GM19043 (cell line): ENCODE measurements at regions not wholly inside any gene's neighbourhood (a gene's known extent, or its start where the extent isn't known, plus 50 kb on each side); places are given as distances from the start of the nearest gene placed in this dataset.

Experiments
- ATAC-seq: cut with Tn5 transposase; IDR thresholded peaks from one replicate; pipeline ENCODE4 v1.9.1; 2021; ENCODE audit warnings: low read depth; ENCODE audit not compliant: unreplicated experiment

GRCh38 chr13:106797081-106797640 lies 229.2 kb upstream of the ARGLU1 start:
- ATAC-seq = no peak

- ATAC-seq = no peak
Measured at GRCh38 chr13:106796280-106797047, 228.5 kb upstream of the ARGLU1 start.

DNA sequence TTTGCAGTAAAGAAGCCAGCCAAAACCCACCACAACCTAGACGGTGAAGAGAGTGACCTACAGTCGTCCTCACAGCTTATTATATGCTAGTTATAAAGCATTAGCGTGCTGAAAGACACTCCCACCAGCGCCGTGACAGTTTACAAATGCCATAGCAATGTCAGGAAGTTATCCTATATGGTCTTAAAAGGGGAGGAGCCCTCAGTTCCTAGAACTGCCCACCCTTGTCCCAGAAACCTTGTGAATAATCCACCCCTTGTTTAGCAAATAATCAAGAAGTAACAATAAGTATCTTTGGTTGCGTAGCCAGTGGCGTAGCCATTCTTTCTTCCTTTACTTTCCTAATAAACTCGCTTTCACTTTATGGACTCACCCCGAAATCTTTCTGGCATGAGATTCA lies 227.9 kb upstream of the ARGLU1 start:
- ATAC-seq = no peak

GRCh38 chr13:106794117-106794516 lies 226.2 kb upstream of the ARGLU1 start:
- no peak for ATAC-seq

GRCh38 chr13:106789911-106790310 lies 222.0 kb upstream of the ARGLU1 start:
- no peak for ATAC-seq

DNA sequence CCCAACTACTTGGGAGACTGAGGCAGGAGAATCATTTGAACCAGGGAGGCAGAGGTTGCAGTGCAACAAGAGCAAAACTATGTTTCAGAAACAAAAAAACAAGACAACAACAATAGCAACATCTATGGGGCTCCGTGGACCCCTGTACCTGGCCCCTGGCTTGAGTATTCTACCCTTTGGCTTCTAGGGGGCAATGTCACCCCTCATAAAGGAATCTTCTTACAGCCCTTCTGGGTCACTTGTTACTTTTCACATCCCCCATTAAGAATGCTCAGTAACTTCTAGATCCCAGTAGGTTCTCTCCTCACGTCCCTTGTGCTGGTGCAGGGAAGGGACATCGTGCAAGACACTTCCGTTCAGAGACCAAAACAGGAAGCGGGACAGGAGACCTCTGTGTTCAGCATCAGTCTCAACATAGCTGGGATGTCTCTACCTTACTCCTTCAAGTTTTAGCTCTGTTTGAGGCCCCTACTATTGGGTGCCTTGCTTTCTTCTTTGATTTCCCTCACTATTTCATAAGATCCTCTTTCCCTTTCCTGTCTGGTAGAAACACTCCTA lies 218.1 kb upstream of the ARGLU1 start:
- no peak for ATAC-seq

GRCh38 chr13:106774621-106775020 lies 206.7 kb upstream of the ARGLU1 start:
- ATAC-seq = no peak

- ATAC-seq = no peak
Measured at GRCh38 chr13:106772006-106772601, 204.2 kb upstream of the ARGLU1 start.

DNA sequence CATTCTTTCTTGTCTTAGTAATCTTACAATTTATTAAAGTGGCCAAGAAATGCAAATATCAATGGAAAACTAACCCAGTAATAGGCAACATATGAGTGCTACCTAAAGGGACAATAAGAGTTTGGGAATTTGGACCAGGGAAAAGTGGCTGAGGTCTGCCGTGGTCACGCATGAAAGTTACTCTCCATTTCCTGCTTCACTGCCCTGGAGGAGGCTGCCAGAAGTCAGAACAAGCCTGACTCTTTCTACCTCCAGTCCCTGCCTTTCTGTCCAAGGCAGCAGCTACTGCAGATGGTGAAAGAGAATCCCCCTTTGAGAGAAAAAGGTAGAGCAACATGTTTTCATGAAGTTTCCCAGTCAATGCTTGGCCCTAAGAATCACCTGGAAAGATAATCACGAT lies 201.1 kb upstream of the ARGLU1 start:
- no peak for ATAC-seq

- no peak for ATAC-seq
Measured at GRCh38 chr13:106762708-106763107, 194.8 kb upstream of the ARGLU1 start.

DNA sequence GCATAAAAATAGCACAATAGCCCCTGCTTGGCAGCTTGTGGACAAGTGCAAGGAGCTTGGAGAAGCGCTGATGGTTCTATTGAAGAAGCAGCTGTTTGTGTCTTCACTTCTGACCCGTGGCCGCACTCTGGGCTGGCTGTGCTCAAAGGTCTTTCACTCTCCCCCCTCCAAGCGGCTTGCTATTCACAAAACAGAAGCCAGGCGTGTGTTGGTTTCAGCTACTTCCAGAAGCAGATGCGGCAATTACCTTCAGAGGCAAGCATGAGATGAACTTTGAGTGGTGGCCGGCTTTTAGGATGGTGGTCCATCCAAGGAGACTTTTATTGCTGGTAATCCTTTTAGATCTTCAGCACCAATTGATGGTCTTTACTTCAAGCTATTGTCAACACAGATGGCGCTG lies 188.5 kb upstream of the ARGLU1 start:
- ATAC-seq = no peak

GRCh38 chr13:106755542-106755941 lies 187.6 kb upstream of the ARGLU1 start:
- ATAC-seq = no peak

DNA sequence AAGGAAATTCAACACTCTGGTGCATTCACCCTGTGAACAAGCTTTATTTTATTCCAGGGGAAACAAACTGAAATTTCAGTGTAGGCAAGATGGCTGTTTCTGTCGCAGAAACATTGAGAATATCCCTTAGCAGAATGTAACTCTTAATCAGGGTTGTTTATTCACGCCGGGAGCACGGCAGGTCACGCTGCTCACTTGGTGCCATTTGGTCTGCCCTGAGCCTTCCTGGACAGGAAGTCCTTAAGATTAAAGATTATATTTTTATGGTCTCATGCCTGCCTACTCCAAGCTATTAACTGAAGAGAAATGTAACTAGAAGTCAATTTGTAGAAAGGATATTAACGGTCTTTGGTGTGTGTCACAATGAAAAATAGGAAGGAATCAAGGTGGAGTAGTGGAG lies 185.3 kb upstream of the ARGLU1 start:
- ATAC-seq = no peak

GRCh38 chr13:106752584-106753170 lies 184.7 kb upstream of the ARGLU1 start:
- no peak for ATAC-seq

GRCh38 chr13:106748785-106749184 lies 180.8 kb upstream of the ARGLU1 start:
- no peak for ATAC-seq

DNA sequence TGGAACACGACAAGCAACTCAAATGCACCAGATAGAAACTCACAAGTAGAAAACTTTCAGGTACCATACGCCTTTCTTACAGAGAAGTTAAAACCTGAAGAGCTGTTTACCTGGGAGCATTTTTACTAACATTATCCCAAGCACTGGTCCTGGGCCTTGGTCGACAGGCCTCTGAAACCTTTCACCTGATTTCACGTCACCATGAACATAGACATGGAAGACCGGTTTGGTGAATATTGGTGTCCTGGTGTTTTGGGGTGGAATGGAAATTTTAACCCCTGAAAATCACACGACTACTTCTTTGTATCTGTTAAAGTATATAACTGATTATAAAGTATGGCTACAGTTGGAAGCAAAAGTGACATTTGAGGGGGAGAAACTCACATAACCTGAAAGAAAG lies 176.6 kb upstream of the ARGLU1 start:
- no peak for ATAC-seq

- ATAC-seq = no peak
Measured at GRCh38 chr13:106738186-106738678, 170.3 kb upstream of the ARGLU1 start.

DNA sequence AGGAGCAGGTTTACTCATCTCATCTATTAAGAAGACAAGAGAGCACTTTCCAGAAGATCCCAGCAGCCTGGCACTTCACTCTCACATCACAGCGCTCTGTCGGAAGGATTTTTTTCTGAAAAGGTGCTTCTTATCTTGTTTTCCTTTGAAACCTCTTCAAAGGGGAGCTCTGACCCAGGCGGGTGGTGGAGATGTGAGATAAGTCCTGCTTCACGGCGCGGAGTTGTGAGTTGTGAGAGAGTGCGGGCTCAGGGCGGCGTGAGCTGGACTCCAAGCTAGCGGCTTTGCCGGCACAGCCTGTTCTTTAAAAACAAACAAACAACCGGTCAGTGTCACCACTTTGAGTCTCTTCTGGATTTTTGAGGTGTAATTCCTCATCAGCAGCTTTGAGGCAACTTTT lies 169.0 kb upstream of the ARGLU1 start:
- no peak for ATAC-seq

DNA sequence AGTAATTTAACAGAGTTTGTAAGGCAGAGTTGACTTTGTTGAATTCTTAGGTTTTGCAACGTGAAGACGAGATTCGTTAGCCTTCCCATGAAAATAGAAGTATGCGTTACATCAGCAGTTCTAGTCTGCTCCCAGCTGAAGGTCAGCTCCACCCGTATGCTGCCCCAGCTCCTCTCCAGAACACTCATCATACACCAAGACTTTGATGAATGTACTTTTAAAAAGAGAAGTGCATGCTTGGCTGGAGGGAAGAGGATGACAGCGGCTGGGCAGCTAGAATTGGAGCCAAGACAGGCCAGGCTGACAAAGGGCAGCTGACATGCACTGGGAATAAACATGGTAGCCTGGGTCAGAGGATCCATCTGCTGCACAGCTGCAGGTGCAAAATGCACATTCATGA lies 166.3 kb upstream of the ARGLU1 start:
- ATAC-seq = no peak

- ATAC-seq = no peak
Measured at GRCh38 chr13:106723036-106723435, 155.1 kb upstream of the ARGLU1 start.

- no peak for ATAC-seq
Measured at GRCh38 chr13:106722620-106723019, 154.7 kb upstream of the ARGLU1 start.
